Loucy (cell line): ENCODE measurements at regions not wholly inside any gene's neighbourhood (a gene's known extent, or its start where the extent isn't known, plus 50 kb on each side); places are given as distances from the start of the nearest gene placed in this dataset.

Source experiments
- CTCF ChIP-seq: fragments of 200-600 bp; sonication (generic); conservative IDR thresholded peaks from 2 replicates; pipeline ENCODE4 v1.5.1; 2014; ENCODE audit warnings: mild to moderate bottlenecking, antibody characterized with exemption, low read length
- EZH2phosphoT487 ChIP-seq: fragments of 200-600 bp; IDR thresholded peaks from 2 replicates; pipeline ENCODE4 v1.6.1; 2018; ENCODE audit warnings: antibody characterized with exemption, mild to moderate bottlenecking, moderate library complexity, borderline replicate concordance

- no peak for TF ChIP-seq CTCF
- no peak for TF ChIP-seq EZH2phosphoT487
These were observed 395.0 kb upstream of the OPRM1 start for GRCh38 chr6:153644000-153644399.
